Thyroid gland (tissue), 4 donors: ENCODE measurements at regions not wholly inside any gene's neighbourhood (a gene's known extent, or its start where the extent isn't known, plus 50 kb on each side); places are given as distances from the start of the nearest gene placed in this dataset.

Experiments
- DNase-seq, 2 donors: peaks; one replicate each; pipeline ENCODE4 v3.0.0-alpha.2; 2019
- H3K27ac ChIP-seq, 3 donors: fragments of 200-600 bp; sonication (generic); 1 replicate in 2 of 3; 2 replicates in 1 of 3; pipeline ENCODE4 v1.5.1; 2016 to 2019; ENCODE audit warnings: mild to moderate bottlenecking in 1 of 3, moderate library complexity in 1 of 3
- H3K27me3 ChIP-seq: fragments of 200-600 bp; sonication (generic); one replicate; pipeline ENCODE4 v1.5.1; 2019
- H3K36me3 ChIP-seq, 2 donors: fragments of 200-600 bp; sonication (generic); one replicate each; pipeline ENCODE4 v1.5.1; 2016 to 2019
- H3K4me1 ChIP-seq, 2 donors: fragments of 200-600 bp; sonication (generic); one replicate each; pipeline ENCODE4 v1.5.1; 2017 to 2019
- H3K4me3 ChIP-seq, 3 donors: fragments of 200-600 bp; sonication (generic); replicated peaks in 1 of 3; 1 replicate in 2 of 3; 2 replicates in 1 of 3; pipeline ENCODE4 v1.5.1; 2016; ENCODE audit warnings: mild to moderate bottlenecking in 1 of 3
- H3K9me3 ChIP-seq: fragments of 200-600 bp; sonication (generic); one replicate; pipeline ENCODE4 v1.5.1; 2017
- CTCF ChIP-seq, 6 experiments: fragments of 200-600 bp in 3 of 6; fragments of 450-650 bp in 3 of 6; sonication (generic) in 3 of 6; IDR thresholded peaks; one replicate each; pipeline ENCODE4 v1.5.1; 2016 to 2019; ENCODE audit warnings: antibody characterized with exemption in 6 of 6, mild to moderate bottlenecking in 2 of 6, inconsistent platforms in 1 of 6, moderate library complexity in 1 of 6
- POLR2A ChIP-seq, 2 donors: fragments of 450-650 bp; IDR thresholded peaks; one replicate each; pipeline ENCODE4 v1.6.1; 2017; ENCODE audit warnings: antibody characterized with exemption in 2 of 2, mild to moderate bottlenecking in 2 of 2, moderate library complexity in 1 of 2
- WGBS, 2 donors: methylation state at CpG; one replicate each; pipeline ENCODE4 v1.1.5; 2017; 5-methylcytosine and 5-hydroxymethylcytosine counted together
- intact Hi-C: fragments of 100-400 bp; cut with DNase I; formaldehyde crosslinking; loops from one replicate; pipeline ENCODE4 v1.15.1; 2023

- no peak for DNase-seq
- intact Hi-C loops: no loop called here
- peaks cover 10% of the 10 kb centered on the region for H3K27me3 ChIP-seq
- H3K27ac ChIP-seq: no peak overlapping the region
- 1 to 6% methylated on average over 24 to 44 of the region's 54 CpGs for WGBS, 2 donors
- no peaks in the 10 kb centered on the region for H3K36me3 ChIP-seq
- H3K4me3 ChIP-seq: no peak overlapping the region
- H3K9me3 ChIP-seq: no peaks in the 10 kb centered on the region
- no peaks in the 10 kb centered on the region for H3K4me1 ChIP-seq
- TF ChIP-seq POLR2A (IDR thresholded peaks at IDR 0.05): no peak
- TF ChIP-seq CTCF (IDR thresholded peaks at IDR 0.05): no peak
These were observed 67.1 kb upstream of the UNC5A start for GRCh38 chr5:176743136-176743861.

- H3K9me3 ChIP-seq: no peaks in the 10 kb centered on the region
These were observed 66.3 kb upstream of the UNC5A start for GRCh38 chr5:176743868-176744583.

GRCh38 chr5:176744584-176744965 lies 65.8 kb upstream of the UNC5A start:
- TF ChIP-seq POLR2A (IDR thresholded peaks at IDR 0.05): no peak
- TF ChIP-seq CTCF (IDR thresholded peaks at IDR 0.05): no peak
- Histone ChIP-seq H3K27ac (no peak overlapping the region), H3K4me1 (no peaks in the 10 kb centered on the region), H3K9me3 (no peaks in the 10 kb centered on the region), H3K36me3 (no peaks in the 10 kb centered on the region), H3K4me3 (no peak overlapping the region), H3K27me3 (peaks cover 10% of the 10 kb centered on the region)
- DNase-seq: no peak
- intact Hi-C loops: no loop called here
- 51 to 53% methylated on average over 8 of the region's 8 CpGs for WGBS, 2 donors

More at GRCh38 chr5:176743868-176744583, 66.3 kb upstream of the UNC5A start:
- 23 to 26% methylated on average over 22 to 24 of the region's 25 CpGs for WGBS, 2 donors
- Histone ChIP-seq H3K27me3 (peaks cover 10% of the 10 kb centered on the region), H3K27ac (no peak overlapping the region), H3K36me3 (no peaks in the 10 kb centered on the region), H3K4me3 (no peak overlapping the region), H3K4me1 (no peaks in the 10 kb centered on the region)
- no peak for DNase-seq
- TF ChIP-seq CTCF (IDR thresholded peaks at IDR 0.05) (no peak), POLR2A (IDR thresholded peaks at IDR 0.05) (no peak)
- intact Hi-C loops: no loop called here

GRCh38 chr5:176747670-176748072 lies 62.7 kb upstream of the UNC5A start:
- no peak for DNase-seq
- H3K9me3 ChIP-seq: no peaks in the 10 kb centered on the region
- TF ChIP-seq CTCF (IDR thresholded peaks at IDR 0.05) (no peak), POLR2A (IDR thresholded peaks at IDR 0.05) (no peak)
- H3K27ac ChIP-seq: no peak overlapping the region
- no peak overlapping the region for H3K4me3 ChIP-seq
- intact Hi-C loops: no loop called here
- no peaks in the 10 kb centered on the region for H3K36me3 ChIP-seq
- H3K27me3 ChIP-seq: peaks cover 10% of the 10 kb centered on the region
- no peaks in the 10 kb centered on the region for H3K4me1 ChIP-seq
- WGBS, 2 donors: 86 to 93% methylated on average over 5 of the region's 5 CpGs
